ENCODE measurements at regions not wholly inside any gene's neighbourhood (a gene's known extent, or its start where the extent isn't known, plus 50 kb on each side); places are given as distances from the start of the nearest gene placed in this dataset.

DNA sequence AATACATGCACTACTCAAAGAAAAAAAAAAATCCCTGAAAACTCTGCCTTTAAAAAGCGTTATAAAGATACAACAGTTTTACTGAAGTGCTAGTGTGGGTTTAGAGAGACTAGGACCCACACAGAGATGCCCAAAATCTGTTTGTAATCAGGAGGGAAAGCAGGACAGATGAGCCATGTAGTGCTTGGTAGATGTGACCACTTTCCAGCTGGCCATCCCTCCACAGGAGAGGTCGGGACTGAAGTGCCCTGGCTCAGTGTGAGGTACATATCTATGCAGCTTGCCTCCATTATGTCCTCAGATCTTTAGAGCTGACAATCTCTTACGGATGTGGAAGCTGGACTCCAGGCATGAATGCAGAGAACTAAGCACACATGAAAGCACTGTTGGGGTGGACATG is 57.5 kb upstream of the NANOGP8 start:
- Histone ChIP-seq H3K27me3 (replicated peaks; ENCODE audit: control insufficient read depth, insufficient read depth, low read length) (no peaks in the 10 kb centered on the region), H3K36me3 (ENCODE audit: control insufficient read depth, insufficient read depth, low read length) (no peaks in the 10 kb centered on the region), H3K4me3 (replicated peaks; ENCODE audit: low read depth, low read length) (no peak overlapping the region)
- DNase-seq (ENCODE audit: extremely low read depth, insufficient read length): no peak
- TF ChIP-seq, protein P1, sequence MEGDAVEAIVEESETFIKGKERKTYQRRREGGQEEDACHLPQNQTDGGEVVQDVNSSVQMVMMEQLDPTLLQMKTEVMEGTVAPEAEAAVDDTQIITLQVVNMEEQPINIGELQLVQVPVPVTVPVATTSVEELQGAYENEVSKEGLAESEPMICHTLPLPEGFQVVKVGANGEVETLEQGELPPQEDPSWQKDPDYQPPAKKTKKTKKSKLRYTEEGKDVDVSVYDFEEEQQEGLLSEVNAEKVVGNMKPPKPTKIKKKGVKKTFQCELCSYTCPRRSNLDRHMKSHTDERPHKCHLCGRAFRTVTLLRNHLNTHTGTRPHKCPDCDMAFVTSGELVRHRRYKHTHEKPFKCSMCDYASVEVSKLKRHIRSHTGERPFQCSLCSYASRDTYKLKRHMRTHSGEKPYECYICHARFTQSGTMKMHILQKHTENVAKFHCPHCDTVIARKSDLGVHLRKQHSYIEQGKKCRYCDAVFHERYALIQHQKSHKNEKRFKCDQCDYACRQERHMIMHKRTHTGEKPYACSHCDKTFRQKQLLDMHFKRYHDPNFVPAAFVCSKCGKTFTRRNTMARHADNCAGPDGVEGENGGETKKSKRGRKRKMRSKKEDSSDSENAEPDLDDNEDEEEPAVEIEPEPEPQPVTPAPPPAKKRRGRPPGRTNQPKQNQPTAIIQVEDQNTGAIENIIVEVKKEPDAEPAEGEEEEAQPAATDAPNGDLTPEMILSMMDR (IDR thresholded peaks at IDR 0.05; ENCODE audit: insufficient read depth, low read length, poor library complexity, severe bottlenecking): no peak

DNA sequence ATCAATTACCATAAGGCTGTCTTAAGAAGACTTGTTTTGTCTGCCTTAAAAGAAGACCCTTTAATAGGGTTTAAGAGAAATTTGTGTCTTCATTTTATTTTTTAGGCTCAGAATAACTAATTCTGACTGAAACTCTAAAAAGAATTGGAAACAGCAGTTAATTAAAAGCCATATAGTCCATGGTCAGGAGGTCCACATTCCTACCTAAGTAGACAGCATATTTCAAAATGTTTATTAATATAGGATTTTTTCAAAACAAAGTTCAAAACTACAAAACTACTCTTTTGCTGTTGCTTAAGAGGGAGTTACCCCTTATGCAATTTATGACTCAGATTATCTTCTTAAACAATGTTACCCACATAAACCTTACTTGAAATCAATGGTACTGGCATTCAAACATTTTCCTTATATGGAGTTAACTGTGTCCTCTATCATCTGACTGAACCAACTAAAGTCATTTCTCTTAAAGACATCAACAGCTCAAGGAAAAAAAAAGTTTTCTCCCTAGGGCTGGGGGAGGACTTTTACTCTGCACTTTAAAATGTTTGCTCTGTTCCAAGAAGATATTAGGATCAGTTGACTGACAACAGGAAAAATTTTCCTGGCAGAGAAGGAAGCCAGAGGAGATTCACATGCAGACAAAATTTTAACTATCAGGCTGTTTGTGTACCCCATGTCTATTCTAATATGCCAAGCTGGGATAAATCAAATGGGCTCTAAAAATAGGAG is 56.8 kb upstream of the NANOGP8 start:
- Histone ChIP-seq H3K4me3 (replicated peaks; ENCODE audit: low read depth, low read length) (no peak overlapping the region), H3K36me3 (ENCODE audit: control insufficient read depth, insufficient read depth, low read length) (no peaks in the 10 kb centered on the region), H3K27me3 (replicated peaks; ENCODE audit: control insufficient read depth, insufficient read depth, low read length) (no peaks in the 10 kb centered on the region)
- TF ChIP-seq, protein P1 (IDR thresholded peaks at IDR 0.05; ENCODE audit: insufficient read depth, low read length, poor library complexity, severe bottlenecking): no peak
- DNase-seq (ENCODE audit: extremely low read depth, insufficient read length): no peak

- no peaks in the 10 kb centered on the region for H3K27me3 ChIP-seq (replicated peaks; ENCODE audit: control insufficient read depth, insufficient read depth, low read length)
- H3K36me3 ChIP-seq (ENCODE audit: control insufficient read depth, insufficient read depth, low read length): no peaks in the 10 kb centered on the region
- DNase-seq (ENCODE audit: extremely low read depth, insufficient read length): no peak
- H3K4me3 ChIP-seq (replicated peaks; ENCODE audit: low read depth, low read length): no peak overlapping the region
- TF ChIP-seq, protein P1 (IDR thresholded peaks at IDR 0.05; ENCODE audit: insufficient read depth, low read length, poor library complexity, severe bottlenecking): no peak
Measured at GRCh38 chr15:35139822-35140221, 54.7 kb upstream of the NANOGP8 start.

DNA sequence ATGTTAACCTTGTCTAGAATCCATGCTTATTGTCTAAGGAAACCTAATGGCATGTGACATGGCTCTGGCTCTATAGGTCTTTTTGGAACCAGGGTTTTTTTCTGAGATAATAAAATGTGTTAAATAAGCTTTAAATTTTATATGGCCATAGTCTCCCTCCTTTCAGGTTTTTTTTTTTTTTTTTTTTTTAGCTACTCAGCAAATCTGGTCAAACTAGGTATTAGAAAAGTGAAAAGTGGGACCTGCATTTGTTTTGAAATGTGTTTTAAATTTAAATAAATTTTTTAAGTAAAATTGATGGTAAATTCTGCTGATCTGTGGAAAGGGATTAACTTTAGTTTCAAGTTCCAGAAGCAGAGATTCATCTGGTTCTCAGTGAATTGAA is 52.1 kb upstream of the NANOGP8 start:
- Histone ChIP-seq H3K4me3 (replicated peaks; ENCODE audit: low read depth, low read length) (no peak overlapping the region), H3K27me3 (replicated peaks; ENCODE audit: control insufficient read depth, insufficient read depth, low read length) (no peaks in the 10 kb centered on the region), H3K36me3 (ENCODE audit: control insufficient read depth, insufficient read depth, low read length) (no peaks in the 10 kb centered on the region)
- TF ChIP-seq, protein P1 (IDR thresholded peaks at IDR 0.05; ENCODE audit: insufficient read depth, low read length, poor library complexity, severe bottlenecking): no peak
- DNase-seq (ENCODE audit: extremely low read depth, insufficient read length): no peak

DNA sequence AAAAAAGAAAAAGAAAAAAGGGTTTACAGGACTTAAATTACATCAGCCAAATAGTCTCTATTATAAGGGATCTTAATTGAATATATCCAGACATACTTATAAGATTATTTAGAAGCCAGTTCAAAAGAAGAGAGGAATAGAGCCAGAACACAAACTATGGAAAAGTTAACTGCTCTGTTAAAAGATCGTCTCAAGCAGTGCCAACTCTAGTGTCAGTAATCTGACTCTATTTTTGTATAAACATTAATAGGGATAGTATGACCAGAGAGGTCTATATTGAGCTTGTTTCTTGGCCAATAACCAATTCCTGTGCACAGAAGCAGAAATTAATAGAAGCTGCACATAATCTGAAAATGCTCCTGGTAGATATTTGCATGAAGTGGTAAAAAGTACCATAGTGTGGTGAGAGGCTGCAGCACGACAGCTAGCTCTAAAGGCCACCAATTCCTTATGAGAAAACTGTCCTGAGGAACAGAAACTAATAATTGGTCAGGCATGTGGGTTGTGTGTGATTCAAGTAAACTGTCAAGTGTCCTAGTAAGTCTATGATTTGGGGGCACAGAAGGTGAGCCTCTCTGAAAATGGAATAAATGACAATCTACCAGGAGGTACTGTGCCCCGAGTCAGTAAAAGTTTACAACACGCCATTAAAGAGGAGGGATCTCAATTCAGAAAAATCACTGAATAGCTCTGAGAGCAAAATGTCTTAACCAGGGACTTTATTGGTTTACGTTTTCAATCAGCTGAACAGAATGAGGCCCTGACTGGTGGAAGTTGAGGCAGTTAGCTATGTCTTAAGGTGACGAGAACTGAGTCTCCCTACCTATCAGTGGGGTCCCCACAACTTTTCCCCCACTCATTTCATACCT is 51.5 kb upstream of the NANOGP8 start:
- Histone ChIP-seq H3K4me3 (replicated peaks; ENCODE audit: low read depth, low read length) (no peak overlapping the region; the same call in 1 of the 2 replicates), H3K27me3 (replicated peaks; ENCODE audit: control insufficient read depth, insufficient read depth, low read length) (no peaks in the 10 kb centered on the region), H3K36me3 (ENCODE audit: control insufficient read depth, insufficient read depth, low read length) (no peaks in the 10 kb centered on the region)
- DNase-seq (ENCODE audit: extremely low read depth, insufficient read length): peak; percentile 56
- TF ChIP-seq, protein P1 (IDR thresholded peaks at IDR 0.05; ENCODE audit: insufficient read depth, low read length, poor library complexity, severe bottlenecking): no peak
